ENCODE measurements at regions not wholly inside any gene's neighbourhood (a gene's known extent, or its start where the extent isn't known, plus 50 kb on each side); places are given as distances from the start of the nearest gene placed in this dataset.
A peak's percentile ranks its signal among the peaks of the same experiment; 100 is the strongest.

DNA sequence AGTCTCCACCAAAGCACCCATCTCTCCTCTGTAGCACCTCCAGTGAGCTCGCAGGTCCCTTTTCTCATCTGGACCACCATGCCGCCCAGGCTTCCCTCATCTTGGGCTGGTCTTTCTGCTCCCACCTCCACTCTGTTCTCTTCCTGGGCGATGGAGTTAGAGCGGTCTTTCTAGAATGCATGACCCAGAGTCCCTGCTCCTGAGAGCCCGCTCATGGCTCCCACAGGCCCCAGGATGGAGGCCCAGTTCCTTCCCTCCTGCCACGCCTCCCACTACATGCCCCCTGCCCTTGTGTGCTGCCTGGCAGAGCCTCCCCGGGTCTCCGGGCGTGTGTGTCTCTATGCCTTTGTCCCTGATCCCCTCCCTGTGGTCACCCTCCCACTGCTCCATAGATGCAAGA lies 100.7 kb upstream of the RTL1 start:
- no peak for DNase-seq (ENCODE audit: low read depth)

DNA sequence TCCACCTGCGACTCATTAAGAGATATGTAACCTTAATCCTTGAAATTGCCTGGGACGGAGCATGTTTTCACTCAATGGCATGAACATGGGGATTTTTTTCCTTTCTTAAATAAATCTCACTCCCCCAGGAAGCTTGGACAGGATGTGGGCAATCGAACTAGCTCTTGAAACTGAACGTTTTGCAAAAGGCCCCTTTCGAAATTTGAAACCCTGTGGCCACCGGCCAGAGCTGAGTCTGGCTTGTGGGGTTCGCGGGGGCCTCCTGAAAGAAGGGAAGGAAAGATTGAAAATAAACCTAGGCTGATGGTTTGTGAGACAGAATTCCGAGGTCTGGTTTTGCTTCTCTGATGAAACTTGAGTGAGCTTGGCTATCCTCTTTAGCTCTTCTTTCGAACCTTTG lies 101.4 kb upstream of the RTL1 start:
- peak; percentile 83 for DNase-seq (ENCODE audit: low read depth)

DNA sequence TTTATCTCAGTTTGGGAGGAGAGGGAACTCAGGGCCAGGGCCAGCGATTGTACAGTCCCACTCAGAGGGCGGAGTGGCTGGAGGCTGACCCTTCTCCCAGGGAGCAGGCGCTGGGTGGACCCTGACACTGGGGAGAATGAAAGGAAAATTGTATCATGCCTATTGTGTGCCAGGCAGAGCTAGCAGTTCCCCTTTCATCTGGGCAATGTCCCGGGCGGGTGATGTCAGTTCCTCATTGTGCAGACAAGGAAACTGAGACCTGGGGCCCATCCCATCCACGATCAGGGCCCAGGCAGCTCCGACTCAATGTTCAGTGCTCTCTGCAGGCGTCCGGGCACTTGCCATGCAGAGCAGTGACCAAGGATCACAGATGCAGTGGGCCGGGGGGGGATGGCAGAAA lies 101.9 kb upstream of the RTL1 start:
- DNase-seq (ENCODE audit: low read depth) = no peak

DNA sequence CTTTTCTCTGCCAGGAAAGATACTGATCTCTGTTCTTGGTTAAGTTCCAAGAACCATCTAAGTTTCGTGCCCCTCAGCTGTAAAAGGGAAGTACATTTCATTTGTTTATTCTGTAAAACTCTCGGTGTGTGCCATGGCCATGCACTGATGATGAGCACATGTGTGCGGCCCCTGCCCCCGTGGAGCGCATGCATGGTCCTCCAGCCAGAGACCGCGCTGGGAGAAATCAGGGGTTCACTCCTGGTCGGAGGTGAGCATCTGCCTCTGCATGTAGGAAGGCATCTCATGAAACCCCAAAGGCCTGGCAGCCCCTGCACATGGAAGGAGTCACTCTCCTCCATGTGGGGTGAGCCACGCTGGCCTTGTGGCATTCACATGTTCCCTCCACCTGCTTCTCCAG lies 102.5 kb upstream of the RTL1 start:
- no peak for DNase-seq (ENCODE audit: low read depth)

DNA sequence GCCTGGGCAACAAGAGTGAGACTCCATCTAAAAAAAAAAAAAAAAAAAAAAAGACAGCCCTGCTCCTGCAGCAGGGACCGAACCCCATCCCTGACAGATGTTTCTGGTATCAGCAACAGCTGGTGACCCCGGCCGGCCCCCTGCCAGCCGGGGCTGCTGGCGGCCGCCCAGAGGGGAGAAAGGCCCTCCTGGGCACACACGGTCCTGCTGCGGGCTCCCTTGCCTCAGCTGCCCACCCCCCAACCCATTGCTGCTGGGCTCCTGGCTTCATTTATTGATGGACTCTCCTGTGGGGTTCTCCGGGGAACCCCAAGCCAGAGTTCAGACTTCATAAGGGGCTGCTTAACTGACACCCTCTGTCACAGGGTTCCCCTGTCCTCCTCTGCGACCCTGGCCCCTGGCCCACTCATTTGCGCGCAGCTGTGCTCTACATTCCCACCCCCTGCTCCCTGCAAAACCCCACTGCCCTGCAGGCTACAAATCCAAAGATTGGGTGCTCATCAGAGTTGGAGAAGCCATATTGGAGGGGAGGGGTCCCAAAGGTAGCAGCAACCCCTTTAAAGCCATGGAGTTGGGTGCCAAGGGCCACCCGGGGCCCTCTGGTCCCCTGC lies 103.6 kb upstream of the RTL1 start:
- DNase-seq (ENCODE audit: low read depth) = no peak

DNA sequence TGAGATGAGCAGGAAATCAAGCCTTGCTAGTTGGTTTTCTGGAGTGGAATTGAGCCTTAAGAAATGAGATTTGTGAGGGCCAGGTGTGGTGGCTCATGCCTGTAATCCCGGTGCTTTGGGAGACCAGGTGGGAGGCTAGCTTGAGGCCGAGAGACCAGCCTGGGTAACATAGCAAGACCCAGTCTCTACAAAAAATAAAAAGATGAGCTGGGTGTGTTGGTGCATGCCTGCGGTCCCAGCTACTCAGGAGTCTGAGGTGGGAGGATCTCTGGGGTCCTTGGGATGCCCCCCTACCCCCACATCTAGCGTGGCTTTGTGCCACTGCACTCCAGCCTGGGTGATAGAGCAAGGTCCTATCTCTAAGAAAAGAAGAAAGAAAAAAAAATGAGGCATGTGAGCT lies 104.2 kb upstream of the RTL1 start:
- DNase-seq (ENCODE audit: low read depth) = no peak

DNA sequence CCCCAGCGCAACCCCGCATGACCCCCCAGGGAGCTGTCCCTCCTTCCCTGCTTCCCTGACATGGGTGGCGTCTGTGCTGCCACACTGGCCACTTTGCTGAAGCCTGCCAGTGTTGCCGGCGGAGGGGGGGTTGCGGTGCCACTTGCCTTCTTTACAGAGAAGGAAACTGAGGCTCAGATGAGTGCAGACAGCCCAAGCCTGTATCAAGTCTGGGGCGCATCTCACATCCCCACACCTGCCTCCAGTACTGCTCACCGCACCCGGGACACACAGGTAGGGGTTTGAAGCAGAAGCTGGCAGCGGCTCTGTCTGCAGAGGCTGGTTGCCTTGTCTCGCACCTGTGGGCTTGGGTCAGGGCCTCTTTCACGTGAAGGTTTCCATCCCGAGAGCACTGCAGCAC lies 104.7 kb upstream of the RTL1 start:
- DNase-seq (ENCODE audit: low read depth) = no peak

DNA sequence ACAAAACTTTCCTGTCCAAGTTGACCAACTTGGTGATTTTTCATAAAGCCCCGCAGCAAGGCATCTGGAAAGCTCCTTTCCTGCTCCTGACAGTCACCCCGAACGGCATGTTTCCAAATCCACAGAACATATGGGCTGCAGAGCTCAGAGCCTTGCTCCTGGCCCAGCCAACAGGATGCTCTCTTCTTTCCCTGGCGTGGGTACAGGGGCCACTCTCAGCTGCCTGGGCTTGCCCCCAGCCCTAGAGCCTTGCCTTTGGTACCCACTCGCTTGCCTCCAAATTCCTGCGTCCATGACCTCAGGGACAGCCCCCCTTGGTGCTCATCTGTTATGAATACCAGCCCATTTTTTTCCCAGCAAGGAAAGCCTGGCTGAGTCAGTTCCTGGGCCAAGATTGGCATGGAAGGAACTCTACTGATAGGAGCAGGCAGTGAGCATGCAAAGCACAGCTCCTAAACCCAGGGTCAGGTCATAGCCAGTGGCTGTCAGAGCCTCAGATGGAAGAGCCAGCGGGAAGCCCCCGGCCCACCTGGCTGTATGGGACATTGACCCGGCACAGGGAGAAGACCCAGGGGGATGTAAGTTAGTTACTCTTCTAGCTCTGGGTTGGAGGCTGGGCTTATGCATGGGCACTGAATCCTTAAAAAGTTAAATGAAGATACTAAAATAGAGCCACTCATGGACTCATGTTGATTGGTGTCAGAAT lies 105.3 kb upstream of the RTL1 start:
- no peak for DNase-seq (ENCODE audit: low read depth)

DNA sequence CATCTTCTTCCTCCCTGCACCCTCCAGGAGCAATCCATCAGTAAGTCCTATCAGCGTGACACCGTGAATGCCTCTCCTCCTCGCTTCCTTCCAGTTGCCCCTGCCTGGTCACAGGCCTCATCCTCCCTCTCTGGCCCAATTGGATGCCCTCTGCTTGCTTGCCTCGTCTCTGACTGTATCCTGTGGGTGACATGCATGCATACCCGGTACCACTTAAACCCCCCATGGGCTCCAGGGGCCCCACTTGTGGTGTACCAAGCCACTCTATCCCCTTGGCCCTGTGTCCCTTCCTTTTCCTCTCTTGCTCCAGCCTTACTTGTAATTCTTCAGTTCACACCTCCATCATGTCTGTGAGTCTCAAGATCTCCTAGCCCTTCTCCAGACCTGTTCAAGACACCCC lies 106.0 kb upstream of the RTL1 start:
- DNase-seq (ENCODE audit: low read depth) = no peak

DNA sequence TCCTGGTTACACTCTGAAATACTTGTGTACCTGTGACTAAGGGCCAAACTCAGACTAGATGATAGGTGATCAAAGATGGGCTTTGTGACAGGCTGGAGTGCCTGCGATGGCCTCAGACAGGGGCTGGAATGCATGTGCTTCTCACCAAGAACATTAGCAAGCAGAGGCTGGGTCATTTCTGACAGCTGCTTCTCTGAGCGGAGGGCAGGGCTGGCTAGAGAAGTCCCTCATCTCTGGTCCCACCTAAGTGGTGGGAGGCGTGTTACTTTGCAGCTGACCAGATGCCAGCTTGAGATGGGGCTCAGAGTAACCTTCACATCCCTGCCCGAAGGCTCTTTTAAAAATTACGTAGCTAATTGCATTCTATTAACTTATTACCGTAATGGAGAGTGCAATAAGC lies 106.8 kb upstream of the RTL1 start:
- no peak for DNase-seq (ENCODE audit: low read depth)

DNA sequence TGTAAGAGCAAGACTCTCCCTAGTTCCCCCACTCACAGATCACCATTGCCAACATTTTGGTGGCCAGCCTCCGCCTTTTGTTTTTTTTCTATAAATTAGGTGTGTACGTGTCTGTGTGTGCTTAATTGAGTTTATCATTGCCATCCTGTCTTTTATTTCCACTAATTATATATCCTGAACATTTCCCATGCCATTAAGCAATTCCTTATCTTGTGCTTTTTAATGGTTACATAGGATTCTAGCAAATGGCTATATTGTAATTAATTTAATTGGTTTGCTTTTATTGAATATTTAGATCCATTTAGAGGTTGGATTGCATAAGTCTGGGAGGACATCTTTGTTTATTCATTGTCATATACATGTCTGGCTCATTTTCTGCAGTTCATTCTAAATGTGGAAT lies 107.3 kb upstream of the RTL1 start:
- DNase-seq (ENCODE audit: low read depth) = no peak

DNA sequence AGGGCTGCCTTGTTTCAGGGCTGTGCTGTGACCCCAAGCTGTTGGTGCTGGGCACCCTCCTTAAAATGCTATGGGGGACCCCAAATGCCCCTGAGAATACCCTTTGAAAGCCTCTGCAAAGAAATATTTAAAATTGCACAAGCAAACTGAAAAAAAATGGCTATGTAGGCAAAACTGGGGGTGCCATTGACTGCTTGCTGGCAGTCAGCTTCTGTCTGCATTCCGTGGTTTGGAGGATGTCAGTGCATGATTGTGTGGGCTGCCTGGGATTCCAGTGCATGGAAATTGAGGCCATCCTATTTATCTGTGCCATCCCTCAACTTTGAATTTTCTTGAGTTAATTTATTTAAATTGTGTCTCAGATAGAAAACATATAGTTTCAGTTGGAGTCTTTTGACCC lies 113.7 kb upstream of the RTL1 start:
- peak; percentile 56 for DNase-seq (ENCODE audit: low read depth)

DNA sequence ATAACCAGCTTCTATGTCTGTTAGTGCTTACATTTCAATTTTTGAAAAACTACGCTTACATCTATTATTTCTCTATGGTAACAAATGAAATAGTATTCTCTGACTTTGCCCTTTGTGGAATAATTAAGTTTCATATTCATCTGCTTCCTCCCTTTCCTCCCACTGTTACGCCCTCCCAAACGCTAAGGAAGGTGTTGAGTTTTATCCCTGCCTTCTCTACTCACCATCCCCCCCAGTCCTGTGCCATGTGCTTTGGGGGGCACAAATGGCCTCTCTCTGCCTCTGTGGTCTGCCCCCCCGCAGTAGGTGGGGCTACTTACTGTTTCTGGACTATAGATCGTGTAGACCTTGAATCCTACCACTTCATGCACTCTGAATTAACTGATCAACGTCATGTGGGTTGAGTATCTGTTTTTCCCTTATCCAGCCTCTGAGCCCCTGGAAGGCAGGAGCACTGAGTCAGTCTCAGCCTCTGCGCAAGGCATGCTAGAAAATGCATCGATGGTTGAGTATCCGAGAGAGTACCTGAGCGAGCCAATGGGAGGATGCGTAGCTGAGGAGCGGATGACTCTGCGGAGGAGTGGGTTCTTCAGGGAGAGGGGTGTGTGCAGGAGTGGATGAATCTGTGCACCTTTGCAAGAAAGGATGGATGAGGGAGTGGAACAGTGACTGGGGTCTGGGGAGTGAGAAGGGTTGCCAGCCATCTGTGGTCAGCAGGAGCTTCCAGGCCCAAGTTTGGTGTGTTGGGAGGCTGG lies 114.5 kb upstream of the RTL1 start:
- DNase-seq (ENCODE audit: low read depth) = no peak

DNA sequence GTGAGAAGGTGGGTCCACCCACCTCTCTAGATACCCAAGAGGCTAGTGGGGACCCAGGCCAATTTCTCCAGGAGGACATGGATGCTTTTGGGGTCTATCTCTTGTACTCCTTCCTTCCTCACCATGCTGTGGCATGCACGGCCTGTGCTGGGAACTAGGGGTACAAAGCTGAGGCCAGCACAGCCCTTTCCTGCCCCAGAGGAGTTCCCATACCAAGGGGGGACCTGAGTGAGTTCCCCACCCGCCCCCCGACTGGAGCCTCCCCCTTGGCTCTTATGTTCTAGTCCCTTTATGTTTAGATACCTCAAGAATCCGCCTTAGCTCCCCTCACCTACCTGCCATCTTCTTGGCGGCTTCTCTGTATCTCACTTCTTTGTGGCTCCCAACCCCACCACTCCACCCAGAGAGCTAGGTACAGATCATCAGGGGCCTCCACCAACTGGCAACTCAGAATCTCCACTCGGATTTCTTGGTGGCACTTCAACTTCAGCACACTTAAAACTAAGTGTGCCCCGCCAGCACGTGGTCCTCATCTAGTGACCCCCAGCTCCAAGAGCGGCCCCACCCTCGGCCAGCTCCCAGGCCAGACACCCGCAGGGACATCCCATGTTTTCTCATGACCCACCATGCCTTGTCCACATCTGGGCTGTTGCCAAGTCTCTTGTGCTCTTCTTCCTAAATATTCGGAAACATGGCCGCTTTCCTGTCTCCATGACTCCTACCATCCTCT lies 115.2 kb upstream of the RTL1 start:
- no peak for DNase-seq (ENCODE audit: low read depth)

DNA sequence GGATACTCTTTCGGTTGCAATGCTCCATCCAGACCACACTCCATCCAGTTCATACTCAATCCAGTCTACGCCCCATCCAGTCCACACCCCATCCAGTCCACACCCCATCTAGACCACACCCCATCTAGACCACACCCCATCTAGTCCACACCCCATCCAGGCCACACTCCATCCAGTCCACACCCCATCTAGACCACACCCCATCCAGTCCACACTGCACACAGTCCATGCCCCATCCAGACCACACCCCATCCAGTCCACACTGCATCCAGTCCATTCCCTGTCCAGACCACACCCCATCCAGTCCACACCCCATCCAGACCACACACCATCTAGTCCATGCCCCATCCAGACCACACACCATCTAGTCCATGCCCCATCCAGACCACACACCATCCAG lies 116.0 kb upstream of the RTL1 start:
- no peak for DNase-seq (ENCODE audit: low read depth)

DNA sequence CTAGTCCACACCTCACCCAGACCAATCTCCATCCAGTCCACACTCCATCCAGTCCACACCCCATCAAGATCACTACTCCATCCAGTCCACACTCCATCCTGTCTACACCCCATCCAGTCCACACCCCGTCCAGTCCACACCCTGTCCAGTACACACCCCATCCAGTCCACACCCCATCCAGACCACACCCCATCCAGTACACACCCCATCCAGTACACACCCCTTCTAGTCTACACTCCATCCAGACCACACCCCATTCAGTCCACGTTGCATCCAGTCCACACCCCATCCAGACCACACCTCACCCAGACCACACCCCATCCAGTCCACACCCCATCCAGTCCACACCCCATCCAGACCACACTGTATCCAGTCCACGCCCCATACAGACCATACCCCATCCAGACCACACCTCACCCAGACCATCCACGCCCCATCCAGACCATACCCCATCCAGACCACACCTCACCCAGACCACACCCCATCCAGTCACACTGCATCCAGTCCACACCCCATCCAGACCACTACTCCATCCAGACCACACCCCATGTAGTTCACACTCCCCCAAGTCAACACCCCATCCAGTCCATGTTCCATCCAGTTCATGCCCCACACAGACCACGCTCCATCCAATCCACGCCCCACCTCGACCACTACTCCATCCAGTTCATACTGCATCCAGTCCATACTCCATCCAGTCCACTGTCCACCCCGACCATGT lies 116.6 kb upstream of the RTL1 start:
- no peak for DNase-seq (ENCODE audit: low read depth)

DNA sequence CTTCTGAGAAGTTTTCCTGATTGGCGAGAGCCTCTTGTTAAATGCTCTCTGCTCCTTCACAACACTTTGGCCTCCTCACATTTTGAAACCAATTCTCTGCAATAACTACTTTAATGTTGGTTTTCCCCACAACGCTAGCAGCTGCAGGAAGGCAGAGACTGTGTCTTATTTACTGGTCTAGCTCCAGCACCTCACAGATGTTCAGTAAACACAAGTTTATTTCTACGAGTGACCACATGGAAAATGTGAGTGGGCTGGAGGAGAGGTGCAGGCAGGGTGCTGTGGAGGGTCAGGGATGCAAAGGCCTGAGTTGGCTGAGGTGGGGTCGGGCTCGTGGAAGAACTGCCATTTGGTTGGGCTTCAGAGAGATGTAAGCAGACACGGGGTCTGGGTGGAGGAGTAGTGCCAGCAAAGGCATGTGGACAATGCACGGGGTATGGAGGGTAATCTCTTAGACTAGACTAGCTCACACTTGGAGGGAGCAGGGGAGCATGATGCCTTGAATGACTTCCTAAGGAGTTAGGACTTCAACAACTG lies 117.4 kb upstream of the RTL1 start:
- DNase-seq (ENCODE audit: low read depth) = no peak

DNA sequence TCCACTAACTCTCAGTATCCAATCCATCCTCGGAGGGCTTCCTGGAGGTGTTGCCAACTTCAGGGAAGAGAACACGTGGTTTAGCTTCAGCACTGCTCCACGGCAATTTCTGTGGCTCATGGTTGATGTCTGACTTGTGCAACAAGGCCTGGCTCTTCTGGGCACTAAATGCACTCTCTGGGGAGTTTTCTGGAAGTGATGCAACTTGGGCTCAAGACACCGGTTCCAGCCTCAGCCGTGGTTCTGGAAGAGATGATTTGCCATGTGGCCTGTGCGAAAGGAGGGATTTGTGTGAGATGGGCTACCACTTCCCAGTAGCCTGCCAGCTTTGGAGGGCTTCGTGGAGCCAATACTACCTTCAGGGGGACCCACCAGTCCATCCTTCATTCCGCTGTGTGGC lies 118.6 kb upstream of the RTL1 start:
- no peak for DNase-seq (ENCODE audit: low read depth)

DNA sequence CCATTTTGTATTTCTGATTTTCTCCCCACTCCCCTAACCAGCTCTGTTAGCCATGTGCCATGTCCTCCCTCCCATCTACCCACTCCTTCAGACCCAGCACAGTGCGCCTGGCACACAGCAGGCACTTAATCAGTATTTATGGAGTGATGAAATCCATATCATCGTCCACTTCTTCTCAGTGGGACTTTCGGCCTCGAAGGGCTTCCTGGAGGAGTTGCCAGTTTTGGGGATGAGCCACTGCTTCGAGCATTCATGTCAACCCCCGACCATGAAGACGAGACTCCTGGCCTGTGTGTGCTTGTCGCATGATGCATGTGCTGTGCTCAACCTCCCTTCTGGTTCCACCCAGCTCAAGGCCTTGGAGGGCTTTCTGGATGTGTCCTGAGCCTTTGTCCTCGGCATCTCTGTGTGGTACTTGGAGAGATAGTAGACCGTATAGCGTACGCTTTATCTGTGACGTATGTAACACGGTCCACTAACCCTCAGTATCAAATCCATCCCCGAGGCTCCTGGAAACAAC lies 119.5 kb upstream of the RTL1 start:
- DNase-seq (ENCODE audit: low read depth) = no peak

DNA sequence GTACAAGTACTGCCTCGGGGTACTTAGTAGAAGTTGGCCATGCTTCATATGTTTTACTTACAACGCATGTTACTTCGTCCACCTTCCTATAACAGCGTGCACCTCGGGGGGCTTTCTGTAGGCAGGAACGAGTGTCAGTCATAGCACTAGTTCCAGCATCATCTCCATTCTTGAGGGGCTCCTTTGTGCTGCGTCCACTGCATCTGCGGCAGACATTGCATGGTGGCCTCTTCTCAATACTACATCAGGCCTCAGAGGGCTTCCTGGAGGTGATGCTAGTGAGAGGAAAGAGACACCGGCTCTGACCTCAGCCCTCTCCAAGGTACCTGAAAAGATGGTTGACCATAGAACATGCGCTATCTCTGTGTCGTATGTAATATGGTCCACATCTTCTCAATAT lies 121.2 kb upstream of the RTL1 start:
- no peak for DNase-seq (ENCODE audit: low read depth)

DNA sequence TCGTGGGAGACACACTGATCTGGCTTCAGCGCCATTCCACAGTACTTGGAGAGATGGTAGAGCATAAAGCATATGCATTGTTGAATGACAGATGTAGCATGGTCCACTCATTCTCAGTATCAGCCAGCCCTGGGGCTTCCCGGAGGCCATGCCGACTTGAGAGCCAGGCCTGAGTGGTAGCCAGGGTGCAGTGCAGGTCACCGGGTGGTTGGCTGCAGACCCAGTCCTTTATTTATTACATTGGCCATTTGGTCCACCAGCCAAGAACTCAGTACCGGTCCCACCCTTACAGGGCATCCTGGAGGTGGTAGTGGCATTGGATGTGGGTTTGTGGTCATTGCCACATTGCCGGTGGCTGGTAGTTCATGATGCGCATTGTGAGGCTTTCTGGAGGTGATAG lies 121.6 kb upstream of the RTL1 start:
- DNase-seq (ENCODE audit: low read depth) = no peak

DNA sequence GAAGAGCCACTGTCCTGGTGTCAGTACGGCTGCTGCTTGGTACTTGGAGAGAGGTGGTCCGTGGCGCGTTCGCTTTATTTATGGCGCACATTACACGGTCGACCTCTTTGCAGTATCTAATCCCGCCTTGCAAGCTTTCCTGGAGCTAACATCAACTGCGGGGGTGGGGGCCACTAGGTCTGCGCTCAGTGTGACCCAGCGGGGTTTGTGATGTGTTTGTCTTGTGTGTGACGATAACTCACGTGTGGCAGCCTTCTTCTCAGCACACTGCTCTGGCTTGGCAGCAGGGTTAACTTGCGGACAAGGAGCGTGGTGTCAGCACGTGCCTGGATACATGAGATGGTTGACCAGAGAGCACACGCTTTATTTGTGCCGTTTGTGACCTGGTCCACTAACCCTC lies 122.2 kb upstream of the RTL1 start:
- no peak for DNase-seq (ENCODE audit: low read depth)
